Liver (tissue), 3 donors: ENCODE measurements at regions not wholly inside any gene's neighbourhood (a gene's known extent, or its start where the extent isn't known, plus 50 kb on each side); places are given as distances from the start of the nearest gene placed in this dataset.
"Not testable (repeated sequence)": the region's sequence is repeated elsewhere in the genome, so short reads cannot be mapped to it uniquely, and the experiment has no call there.

Experiments used
- EGR1 ChIP-seq, 2 donors: IDR thresholded peaks; 2 replicates each; pipeline ENCODE4 v1.6.1; 2016 to 2018; ENCODE audit warnings: antibody characterized with exemption in 2 of 2, low read depth in 2 of 2
- FOXA1 ChIP-seq: IDR thresholded peaks from 2 replicates; pipeline ENCODE4 v1.6.1; 2016; ENCODE audit warnings: antibody characterized with exemption
- GABPA ChIP-seq, 2 donors: IDR thresholded peaks in 1 of 2; conservative IDR thresholded peaks in 1 of 2; 2 replicates each; pipeline ENCODE4 v1.6.1; 2016; ENCODE audit warnings: antibody characterized with exemption in 2 of 2, mild to moderate bottlenecking in 1 of 2, moderate library complexity in 1 of 2
- JUND ChIP-seq, 2 donors: IDR thresholded peaks; 2 replicates each; pipeline ENCODE4 v1.6.1; 2016; ENCODE audit warnings: antibody characterized with exemption in 2 of 2
- REST ChIP-seq: IDR thresholded peaks from 2 replicates; pipeline ENCODE4 v1.6.1; 2016; ENCODE audit warnings: antibody characterized with exemption, mild to moderate bottlenecking
- SP1 ChIP-seq: IDR thresholded peaks from 2 replicates; pipeline ENCODE4 v1.6.1; 2018; ENCODE audit warnings: antibody characterized with exemption, mild to moderate bottlenecking
- YY1 ChIP-seq: IDR thresholded peaks from 2 replicates; pipeline ENCODE4 v1.6.1; 2016; ENCODE audit warnings: antibody characterized with exemption, mild to moderate bottlenecking
- TF ChIP-seq, protein P1 (sequence below): IDR thresholded peaks from 2 replicates; pipeline ENCODE4 v1.6.1; 2016; ENCODE audit warnings: antibody characterized with exemption
- TF ChIP-seq, protein P2 (sequence below): IDR thresholded peaks from 2 replicates; pipeline ENCODE4 v1.6.1; 2016; ENCODE audit warnings: antibody characterized with exemption
- TF ChIP-seq, protein P3 (sequence below): fragments of 150-350 bp; IDR thresholded peaks from 2 replicates; pipeline ENCODE4 v1.5.1; 2017; ENCODE audit warnings: improper control_type of control experiment, low read depth, low read length; ENCODE audit not compliant: missing input control
- donor health status: healthy.
- donor health status: healthy.

DNA sequence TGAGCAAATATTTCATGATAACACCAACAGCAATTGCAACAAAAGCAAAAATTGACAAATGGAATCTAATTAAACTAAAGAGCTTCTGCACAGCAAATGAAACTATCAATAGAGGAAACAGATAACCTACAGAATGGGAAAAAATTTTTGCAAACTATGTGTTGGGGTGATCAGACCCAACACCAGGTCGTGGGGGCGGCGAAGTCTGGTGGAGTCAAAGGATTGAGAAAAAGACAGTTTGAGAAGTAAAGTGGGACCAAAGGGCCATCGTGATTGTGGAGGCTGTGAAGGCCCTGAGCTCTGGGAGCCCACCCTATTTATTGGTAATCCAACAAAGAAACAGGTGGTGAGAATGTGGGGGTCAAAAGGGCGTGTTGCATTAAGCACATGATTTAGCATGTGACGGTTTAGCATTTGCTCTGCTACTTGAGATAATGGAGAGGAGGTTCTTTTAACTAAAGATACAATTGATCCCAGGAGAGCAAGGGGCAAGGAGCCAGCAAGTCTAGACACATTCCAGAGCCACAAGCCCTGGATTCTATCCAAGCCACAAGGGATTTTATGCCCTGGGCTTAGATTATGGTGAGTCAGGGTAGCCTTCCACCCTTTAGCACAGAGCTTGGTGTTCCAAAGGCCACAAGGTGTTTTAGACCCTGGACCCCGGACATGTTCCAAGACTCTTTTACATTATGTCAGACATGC lies 65.5 kb upstream of the VLDLR start:
- TF ChIP-seq, protein P1, sequence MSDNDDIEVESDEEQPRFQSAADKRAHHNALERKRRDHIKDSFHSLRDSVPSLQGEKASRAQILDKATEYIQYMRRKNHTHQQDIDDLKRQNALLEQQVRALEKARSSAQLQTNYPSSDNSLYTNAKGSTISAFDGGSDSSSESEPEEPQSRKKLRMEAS: not testable (repeated sequence)
- not testable (repeated sequence) for TF ChIP-seq REST; GABPA (IDR thresholded peaks at IDR 0.05 in 1 of 2, conservative IDR thresholded peaks at IDR 0.05 in 1 of 2); YY1; FOXA1; EGR1 (IDR thresholded peaks at IDR 0.05; ENCODE audit: low read depth in 2 of 2); SP1; JUND (IDR thresholded peaks at IDR 0.05)
- TF ChIP-seq, protein P2, sequence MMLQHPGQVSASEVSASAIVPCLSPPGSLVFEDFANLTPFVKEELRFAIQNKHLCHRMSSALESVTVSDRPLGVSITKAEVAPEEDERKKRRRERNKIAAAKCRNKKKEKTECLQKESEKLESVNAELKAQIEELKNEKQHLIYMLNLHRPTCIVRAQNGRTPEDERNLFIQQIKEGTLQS: not testable (repeated sequence)
- TF ChIP-seq, protein P3, sequence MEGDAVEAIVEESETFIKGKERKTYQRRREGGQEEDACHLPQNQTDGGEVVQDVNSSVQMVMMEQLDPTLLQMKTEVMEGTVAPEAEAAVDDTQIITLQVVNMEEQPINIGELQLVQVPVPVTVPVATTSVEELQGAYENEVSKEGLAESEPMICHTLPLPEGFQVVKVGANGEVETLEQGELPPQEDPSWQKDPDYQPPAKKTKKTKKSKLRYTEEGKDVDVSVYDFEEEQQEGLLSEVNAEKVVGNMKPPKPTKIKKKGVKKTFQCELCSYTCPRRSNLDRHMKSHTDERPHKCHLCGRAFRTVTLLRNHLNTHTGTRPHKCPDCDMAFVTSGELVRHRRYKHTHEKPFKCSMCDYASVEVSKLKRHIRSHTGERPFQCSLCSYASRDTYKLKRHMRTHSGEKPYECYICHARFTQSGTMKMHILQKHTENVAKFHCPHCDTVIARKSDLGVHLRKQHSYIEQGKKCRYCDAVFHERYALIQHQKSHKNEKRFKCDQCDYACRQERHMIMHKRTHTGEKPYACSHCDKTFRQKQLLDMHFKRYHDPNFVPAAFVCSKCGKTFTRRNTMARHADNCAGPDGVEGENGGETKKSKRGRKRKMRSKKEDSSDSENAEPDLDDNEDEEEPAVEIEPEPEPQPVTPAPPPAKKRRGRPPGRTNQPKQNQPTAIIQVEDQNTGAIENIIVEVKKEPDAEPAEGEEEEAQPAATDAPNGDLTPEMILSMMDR: not testable (repeated sequence)
